Heart left ventricle (tissue), 13 donors: ENCODE measurements at regions not wholly inside any gene's neighbourhood (a gene's known extent, or its start where the extent isn't known, plus 50 kb on each side); places are given as distances from the start of the nearest gene placed in this dataset.

ENCODE experiments used
- POLR2A ChIP-seq, 2 donors: fragments of 450-650 bp; IDR thresholded peaks; one replicate each; pipeline ENCODE4 v1.6.1; 2017; ENCODE audit warnings: antibody characterized with exemption in 2 of 2, mild to moderate bottlenecking in 2 of 2, moderate library complexity in 2 of 2
- TF ChIP-seq, protein P1 (sequence below), 12 donors: fragments of 200-600 bp; sonication (generic) in 4 of 12; IDR thresholded peaks; one replicate each; pipeline versions ENCODE4 v1.5.0 to v1.8.0; 2018 to 2022; ENCODE audit warnings: antibody characterized with exemption in 12 of 12, mild to moderate bottlenecking in 5 of 12
- donor health status: ischemic (EF 13 %, LVEDD 7.1; RV severe dilation, severe dysfunction).
- donor health status: DM: no; HTN: yes; CAD: no.
- donor health status: DM: no; HTN: no; CAD: no.
- donor health status: ischemic (EF 25% LVEDD 6.9; RV normal size, moderate dysfunction).
- donor health status: ischemic (EF 25% LVEDD 5.7; RV mildly dilated, moderate dysfunction).
- donor health status: ischemic (EF 35%, LVEDD 5.7; RV mildly dilated, moderate dysfunction).
- donor health status: nonischemic (EF 11% LVEDD 7.7; RV severe dilation, severe dysfunction).
- donor health status: DM: yes; HTN: yes; CAD: no.
- donor health status: PGD.
- donor health status: ischemic (EF 29% LVEDD 5.4; RV normal size, mild dysfunction).
- donor health status: nonischemic (EF 23%, LVEDD 6.1; RV moderate dilation, normal function).

DNA sequence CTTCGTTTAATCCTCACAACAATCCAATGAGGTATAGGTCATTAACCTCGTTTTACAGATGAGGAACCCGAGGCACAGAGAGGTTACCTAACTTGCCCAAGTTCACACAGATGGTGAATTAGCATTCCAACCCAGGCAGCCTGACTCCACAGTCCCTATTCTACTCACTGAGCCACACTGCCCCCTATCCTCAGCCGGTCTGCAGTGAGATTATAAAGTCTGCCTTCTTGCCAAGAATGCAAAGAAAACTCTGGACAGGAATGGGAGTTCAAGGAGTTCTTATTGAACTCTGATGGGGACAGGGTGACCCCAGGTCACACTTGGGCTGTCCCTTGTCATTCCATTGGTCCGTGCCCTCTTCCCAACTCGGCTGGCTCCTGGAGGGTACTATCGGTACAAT is 94.0 kb upstream of the KCNK12 start:
- no peak for TF ChIP-seq POLR2A (IDR thresholded peaks at IDR 0.05)
- TF ChIP-seq, protein P1, sequence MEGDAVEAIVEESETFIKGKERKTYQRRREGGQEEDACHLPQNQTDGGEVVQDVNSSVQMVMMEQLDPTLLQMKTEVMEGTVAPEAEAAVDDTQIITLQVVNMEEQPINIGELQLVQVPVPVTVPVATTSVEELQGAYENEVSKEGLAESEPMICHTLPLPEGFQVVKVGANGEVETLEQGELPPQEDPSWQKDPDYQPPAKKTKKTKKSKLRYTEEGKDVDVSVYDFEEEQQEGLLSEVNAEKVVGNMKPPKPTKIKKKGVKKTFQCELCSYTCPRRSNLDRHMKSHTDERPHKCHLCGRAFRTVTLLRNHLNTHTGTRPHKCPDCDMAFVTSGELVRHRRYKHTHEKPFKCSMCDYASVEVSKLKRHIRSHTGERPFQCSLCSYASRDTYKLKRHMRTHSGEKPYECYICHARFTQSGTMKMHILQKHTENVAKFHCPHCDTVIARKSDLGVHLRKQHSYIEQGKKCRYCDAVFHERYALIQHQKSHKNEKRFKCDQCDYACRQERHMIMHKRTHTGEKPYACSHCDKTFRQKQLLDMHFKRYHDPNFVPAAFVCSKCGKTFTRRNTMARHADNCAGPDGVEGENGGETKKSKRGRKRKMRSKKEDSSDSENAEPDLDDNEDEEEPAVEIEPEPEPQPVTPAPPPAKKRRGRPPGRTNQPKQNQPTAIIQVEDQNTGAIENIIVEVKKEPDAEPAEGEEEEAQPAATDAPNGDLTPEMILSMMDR (IDR thresholded peaks at IDR 0.05), result no peak
